AG04450 (cell line): ENCODE measurements at regions not wholly inside any gene's neighbourhood (a gene's known extent, or its start where the extent isn't known, plus 50 kb on each side); places are given as distances from the start of the nearest gene placed in this dataset.
"Not testable (repeated sequence)": the region's sequence is repeated elsewhere in the genome, so short reads cannot be mapped to it uniquely, and the experiment has no call there.

Experiments used
- CTCF ChIA-PET: fragments of 300-600, 350-600 bp; formaldehyde crosslinking; extraction: SDS; loops from one replicate; lab custom pipeline; 2022; ENCODE audit warnings: antibody characterized with exemption, inconsistent platforms; lab: Charles Lee
- POLR2A ChIA-PET: fragments of 350-600 bp; formaldehyde crosslinking; extraction: SDS; loops from one replicate; lab custom pipeline; 2021; ENCODE audit warnings: antibody characterized with exemption, inconsistent platforms; lab: Yijun Ruan, JAX
- DNase-seq: peaks from one replicate; pipeline ENCODE4 v3.0.0-alpha.2; 2011; ENCODE audit warnings: low read depth, low spot score
- H3K27ac ChIP-seq: one replicate; pipeline ENCODE4 v1.5.1; 2012; ENCODE audit warnings: low read depth, low read length, control low read depth
- H3K27me3 ChIP-seq: one replicate; pipeline ENCODE4 v1.6.0; 2012; ENCODE audit warnings: low read length; ENCODE audit not compliant: control insufficient read depth, insufficient read depth
- H3K4me3 ChIP-seq: 2 replicates; pipeline ENCODE4 v1.5.1; 2011; ENCODE audit warnings: mild to moderate bottlenecking, low read depth, low read length, control low read depth
- H3K9me3 ChIP-seq: 2 replicates; pipeline ENCODE4 v1.5.1; 2012; ENCODE audit warnings: low read length; ENCODE audit not compliant: control insufficient read depth, insufficient read depth
- CTCF ChIP-seq: IDR thresholded peaks from 2 replicates; pipeline ENCODE4 v1.5.1; 2011; ENCODE audit warnings: low read depth, low read length, control low read depth, inconsistent platforms

- no peaks in the 10 kb centered on the region for H3K27me3 ChIP-seq
- H3K4me3 ChIP-seq: no peak overlapping the region
- DNase-seq: no peak
- peaks cover 12% of the 10 kb centered on the region; the same call in 1 of the 2 replicates for H3K9me3 ChIP-seq
- CTCF ChIA-PET: no interaction called here
- POLR2A ChIA-PET: no interaction called here
- TF ChIP-seq CTCF: no peak
- H3K27ac ChIP-seq: no peak overlapping the region
Measured at GRCh38 chr6:115159733-115160132, 816.9 kb upstream of the HS3ST5 start.

GRCh38 chr6:115137910-115138309 is 795.1 kb upstream of the HS3ST5 start:
- ChIA-PET POLR2A (no interaction called here), CTCF (no interaction called here)
- H3K4me3 ChIP-seq: no peak overlapping the region
- peaks cover 6% of the 10 kb centered on the region; the same call in 1 of the 2 replicates for H3K9me3 ChIP-seq
- DNase-seq: no peak
- no peak overlapping the region for H3K27ac ChIP-seq
- H3K27me3 ChIP-seq: no peaks in the 10 kb centered on the region
- no peak for TF ChIP-seq CTCF

- POLR2A ChIA-PET: no interaction called here
Measured at GRCh38 chr6:115133790-115134189, 791.0 kb upstream of the HS3ST5 start.

GRCh38 chr6:115131709-115132490 is 789.1 kb upstream of the HS3ST5 start:
- TF ChIP-seq CTCF: no peak
- ChIA-PET POLR2A (no interaction called here), CTCF (no interaction called here)
- no peak overlapping the region for H3K27ac ChIP-seq
- DNase-seq: no peak
- no peak overlapping the region for H3K4me3 ChIP-seq
- peaks cover 10% of the 10 kb centered on the region for H3K9me3 ChIP-seq
- no peaks in the 10 kb centered on the region for H3K27me3 ChIP-seq

More at GRCh38 chr6:115133790-115134189, 791.0 kb upstream of the HS3ST5 start:
- Histone ChIP-seq H3K27ac (no peak overlapping the region), H3K9me3 (peaks cover 10% of the 10 kb centered on the region), H3K4me3 (no peak overlapping the region), H3K27me3 (no peaks in the 10 kb centered on the region)
- CTCF ChIA-PET: no interaction called here
- DNase-seq: no peak
- no peak for TF ChIP-seq CTCF

- CTCF ChIA-PET, H3K9me3 ChIP-seq, POLR2A ChIA-PET, H3K27me3 ChIP-seq, H3K27ac ChIP-seq, DNase-seq, H3K4me3 ChIP-seq: not testable (repeated sequence)
Measured at GRCh38 chr6:115121513-115121912, 778.7 kb upstream of the HS3ST5 start.
